Neural progenitor cell (in vitro differentiated cells): ENCODE measurements at regions not wholly inside any gene's neighbourhood (a gene's known extent, or its start where the extent isn't known, plus 50 kb on each side); places are given as distances from the start of the nearest gene placed in this dataset.

Source experiments
- DNase-seq: peaks from one replicate; pipeline ENCODE4 v3.0.0-alpha.2; 2016; ENCODE audit warnings: low spot score
- H2AFZ ChIP-seq: fragments of 200-600 bp; sonication (generic); replicated peaks from 2 replicates; pipeline ENCODE4 v1.6.1; 2016; ENCODE audit warnings: antibody characterized with exemption
- H3F3A ChIP-seq: fragments of 200-600 bp; sonication (generic); 2 replicates; pipeline ENCODE4 v1.6.1; 2016; ENCODE audit warnings: antibody characterized with exemption, low read depth
- H3K27ac ChIP-seq: fragments of 200-600 bp; sonication (generic); 2 replicates; pipeline ENCODE4 v1.5.1; 2016; ENCODE audit warnings: mild to moderate bottlenecking
- H3K27me3 ChIP-seq: fragments of 200-600 bp; sonication (generic); 2 replicates; pipeline ENCODE4 v1.6.1; 2016; ENCODE audit warnings: mild to moderate bottlenecking, moderate library complexity
- H3K36me3 ChIP-seq: fragments of 200-600 bp; sonication (generic); 2 replicates; pipeline ENCODE4 v1.5.1; 2016
- H3K4me1 ChIP-seq: fragments of 200-600 bp; sonication (generic); 2 replicates; pipeline ENCODE4 v1.6.1; 2016; ENCODE audit warnings: mixed run types
- H3K4me2 ChIP-seq: fragments of 200-600 bp; sonication (generic); 2 replicates; pipeline ENCODE4 v1.6.1; 2016
- H3K4me3 ChIP-seq: fragments of 200-600 bp; sonication (generic); 2 replicates; pipeline ENCODE4 v1.5.1; 2016
- H3K79me2 ChIP-seq: fragments of 200-600 bp; sonication (generic); 2 replicates; pipeline ENCODE4 v1.6.1; 2016; ENCODE audit warnings: low read depth
- H3K9ac ChIP-seq: fragments of 200-600 bp; sonication (generic); 2 replicates; pipeline ENCODE4 v1.6.1; 2016
- H3K9me3 ChIP-seq: fragments of 200-600 bp; sonication (generic); 2 replicates; pipeline ENCODE4 v1.5.1; 2016; ENCODE audit warnings: low read depth
- H4K20me1 ChIP-seq: fragments of 200-600 bp; sonication (generic); 2 replicates; pipeline ENCODE4 v1.6.1; 2016; ENCODE audit warnings: low read depth
- H3K27ac Mint-ChIP-seq: 3 replicates; pipeline ENCODE4 v1.8.0; 2021; ENCODE audit warnings: mixed read lengths
- H3K27me3 Mint-ChIP-seq: 2 replicates; pipeline ENCODE4 v1.8.0; 2022; ENCODE audit warnings: low read depth, mild to moderate bottlenecking, inconsistent platforms, moderate library complexity, mixed read lengths; ENCODE audit not compliant: insufficient read depth
- H3K36me3 Mint-ChIP-seq: 3 replicates; pipeline ENCODE4 v1.8.0; 2021; ENCODE audit warnings: mixed read lengths
- H3K4me1 Mint-ChIP-seq: 3 replicates; pipeline ENCODE4 v1.8.0; 2021; ENCODE audit warnings: mixed read lengths
- H3K4me3 Mint-ChIP-seq: 3 replicates; pipeline ENCODE4 v1.8.0; 2021; ENCODE audit warnings: mild to moderate bottlenecking, moderate library complexity, mixed read lengths
- H3K9me3 Mint-ChIP-seq: 3 replicates; pipeline ENCODE4 v1.8.0; 2020; ENCODE audit warnings: mixed read lengths
- EZH2 ChIP-seq: fragments of 200-600 bp; sonication (generic); IDR thresholded peaks from 2 replicates; pipeline ENCODE4 v1.6.1; 2017; ENCODE audit warnings: antibody characterized with exemption, mild to moderate bottlenecking, moderate library complexity
- EZH2phosphoT487 ChIP-seq: fragments of 200-600 bp; sonication (generic); IDR thresholded peaks from 2 replicates; pipeline ENCODE4 v1.6.1; 2017; ENCODE audit warnings: antibody characterized with exemption
- TF ChIP-seq, protein P1 (sequence below): fragments of 200-600 bp; sonication (generic); IDR thresholded peaks from 2 replicates; pipeline ENCODE4 v1.5.1; 2017; ENCODE audit warnings: antibody characterized with exemption, mild to moderate bottlenecking

GRCh38 chr3:5809586-5810246, 622.2 kb downstream of the EDEM1 start:
- Mint-ChIP-seq H3K36me3 (no peaks in the 10 kb centered on the region), H3K9me3 (no peaks in the 10 kb centered on the region), H3K4me3 (no peak overlapping the region), H3K4me1 (peaks cover 2% of the 10 kb centered on the region), H3K27me3 (no peaks in the 10 kb centered on the region), H3K27ac (no peak overlapping the region)
- TF ChIP-seq EZH2phosphoT487 (no peak), EZH2 (no peak)
- TF ChIP-seq, protein P1, sequence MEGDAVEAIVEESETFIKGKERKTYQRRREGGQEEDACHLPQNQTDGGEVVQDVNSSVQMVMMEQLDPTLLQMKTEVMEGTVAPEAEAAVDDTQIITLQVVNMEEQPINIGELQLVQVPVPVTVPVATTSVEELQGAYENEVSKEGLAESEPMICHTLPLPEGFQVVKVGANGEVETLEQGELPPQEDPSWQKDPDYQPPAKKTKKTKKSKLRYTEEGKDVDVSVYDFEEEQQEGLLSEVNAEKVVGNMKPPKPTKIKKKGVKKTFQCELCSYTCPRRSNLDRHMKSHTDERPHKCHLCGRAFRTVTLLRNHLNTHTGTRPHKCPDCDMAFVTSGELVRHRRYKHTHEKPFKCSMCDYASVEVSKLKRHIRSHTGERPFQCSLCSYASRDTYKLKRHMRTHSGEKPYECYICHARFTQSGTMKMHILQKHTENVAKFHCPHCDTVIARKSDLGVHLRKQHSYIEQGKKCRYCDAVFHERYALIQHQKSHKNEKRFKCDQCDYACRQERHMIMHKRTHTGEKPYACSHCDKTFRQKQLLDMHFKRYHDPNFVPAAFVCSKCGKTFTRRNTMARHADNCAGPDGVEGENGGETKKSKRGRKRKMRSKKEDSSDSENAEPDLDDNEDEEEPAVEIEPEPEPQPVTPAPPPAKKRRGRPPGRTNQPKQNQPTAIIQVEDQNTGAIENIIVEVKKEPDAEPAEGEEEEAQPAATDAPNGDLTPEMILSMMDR = no peak
- Histone ChIP-seq H4K20me1 (no peaks in the 10 kb centered on the region), H3K4me3 (no peak overlapping the region), H3K9ac (no peak overlapping the region), H3K79me2 (no peaks in the 10 kb centered on the region), H3F3A (no peaks in the 10 kb centered on the region), H3K4me1 (no peaks in the 10 kb centered on the region), H3K27me3 (no peaks in the 10 kb centered on the region), H3K9me3 (no peaks in the 10 kb centered on the region), H3K36me3 (no peaks in the 10 kb centered on the region), H3K27ac (no peak overlapping the region), H2AFZ (no peak overlapping the region), H3K4me2 (no peak overlapping the region)
- DNase-seq = no peak

GRCh38 chr3:5811016-5811415, 623.5 kb downstream of the EDEM1 start:
- no peak overlapping the region for H3K4me3 Mint-ChIP-seq
- no peaks in the 10 kb centered on the region for H3K4me1 ChIP-seq
- no peak overlapping the region for H3K27ac ChIP-seq
- peaks cover 2% of the 10 kb centered on the region for H3K4me1 Mint-ChIP-seq
- H3K27ac Mint-ChIP-seq = no peak overlapping the region
- no peak for DNase-seq
- no peaks in the 10 kb centered on the region for H3K36me3 Mint-ChIP-seq
- H3F3A ChIP-seq = no peaks in the 10 kb centered on the region
- no peak overlapping the region for H2AFZ ChIP-seq
- H3K4me2 ChIP-seq = no peak overlapping the region
- H3K27me3 Mint-ChIP-seq = no peaks in the 10 kb centered on the region
- no peak for TF ChIP-seq EZH2phosphoT487
- TF ChIP-seq, protein P1 = no peak
- TF ChIP-seq EZH2 = no peak
- H3K27me3 ChIP-seq = no peaks in the 10 kb centered on the region
- no peak overlapping the region for H3K4me3 ChIP-seq
- H3K9me3 ChIP-seq = no peaks in the 10 kb centered on the region
- no peaks in the 10 kb centered on the region for H3K79me2 ChIP-seq
- H3K9ac ChIP-seq = no peak overlapping the region
- H3K9me3 Mint-ChIP-seq = no peaks in the 10 kb centered on the region
- no peaks in the 10 kb centered on the region for H4K20me1 ChIP-seq
- no peaks in the 10 kb centered on the region for H3K36me3 ChIP-seq

DNA sequence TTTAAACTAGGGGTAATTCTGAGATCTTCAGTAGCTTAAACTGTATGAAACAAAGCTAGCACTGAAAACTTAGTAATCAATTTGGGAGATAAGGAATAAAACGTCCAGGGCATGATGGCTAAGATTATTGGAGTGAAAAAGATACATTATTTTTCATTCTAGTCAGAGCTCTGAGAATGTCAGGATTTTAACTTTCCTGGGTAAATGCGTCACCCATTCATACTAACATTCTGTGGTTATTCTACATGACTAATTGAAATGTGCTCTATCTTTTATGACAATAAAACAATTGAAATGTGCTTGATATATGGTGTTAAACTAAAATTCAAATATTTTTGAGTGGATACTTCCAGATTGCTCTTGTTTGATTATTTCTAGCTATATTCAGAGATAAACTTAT, 626.0 kb downstream of the EDEM1 start:
- no peaks in the 10 kb centered on the region for H3K27me3 ChIP-seq
- no peaks in the 10 kb centered on the region for H3F3A ChIP-seq
- no peaks in the 10 kb centered on the region for H3K9me3 Mint-ChIP-seq
- H3K4me3 ChIP-seq = no peak overlapping the region
- no peak for DNase-seq
- no peak overlapping the region for H3K4me3 Mint-ChIP-seq
- H3K36me3 Mint-ChIP-seq = no peaks in the 10 kb centered on the region
- H4K20me1 ChIP-seq = no peaks in the 10 kb centered on the region
- H3K27ac ChIP-seq = no peak overlapping the region
- no peak overlapping the region for H3K4me2 ChIP-seq
- H3K27ac Mint-ChIP-seq = no peak overlapping the region
- H3K4me1 ChIP-seq = no peaks in the 10 kb centered on the region
- TF ChIP-seq, protein P1 = no peak
- TF ChIP-seq EZH2phosphoT487 (no peak), EZH2 (no peak)
- no peak overlapping the region for H3K9ac ChIP-seq
- H3K27me3 Mint-ChIP-seq = no peaks in the 10 kb centered on the region
- no peaks in the 10 kb centered on the region for H3K9me3 ChIP-seq
- no peaks in the 10 kb centered on the region for H3K79me2 ChIP-seq
- H3K36me3 ChIP-seq = no peaks in the 10 kb centered on the region
- no peak overlapping the region for H2AFZ ChIP-seq
- peaks cover 2% of the 10 kb centered on the region for H3K4me1 Mint-ChIP-seq
